HCT116 (cell line): ENCODE measurements at regions not wholly inside any gene's neighbourhood (a gene's known extent, or its start where the extent isn't known, plus 50 kb on each side); places are given as distances from the start of the nearest gene placed in this dataset.

Experiments used
- ATAC-seq: fragments of 200-7000 bp; cut with Tn5 transposase; 2 replicates; pipeline ENCODE4 v1.9.1; 2020; ENCODE audit warnings: mild to moderate bottlenecking, moderate library complexity
- BruUV-seq: library from RNA; stranded (reverse); fragments of 400-500 nt; replicated peaks from 2 replicates; lab custom pipeline; 2021; lab: Mats Ljungman, UMichigan
- CTCF ChIA-PET: fragments of 300-600 bp; sonication (Branson Sonifier 250); formaldehyde crosslinking; loops from one replicate; lab custom pipeline; 2021; ENCODE audit warnings: antibody characterized with exemption; lab: Charles Lee
- POLR2A ChIA-PET: fragments of 300-600, 350-600 bp; sonication (Branson Sonifier 250); formaldehyde crosslinking; loops from one replicate; lab custom pipeline; 2021; ENCODE audit warnings: antibody characterized with exemption; lab: Charles Lee
- RAD21 ChIA-PET, 2 experiments: fragments of 300-600 bp; sonication (Branson Sonifier 250); formaldehyde crosslinking; loops; one replicate each; lab custom pipeline; 2023; ENCODE audit warnings: low total read pairs in 2 of 2; ENCODE audit not compliant: uncharacterized antibody in 2 of 2, unreplicated experiment in 2 of 2, low non-redundant PET in 1 of 2; lab: Charles Lee
- DNase-seq: peaks from one replicate; pipeline ENCODE4 v3.0.0-alpha.2; 2010; ENCODE audit warnings: low read depth, low spot score
- H2AFZ ChIP-seq: fragments of 200-600 bp; shearing (Covaris generic), sonication (generic); 2 replicates; pipeline ENCODE4 v1.6.1; 2017; ENCODE audit warnings: low read depth, mixed run types, mixed read lengths, antibody characterized with exemption, low read length; ENCODE audit not compliant: poor library complexity, severe bottlenecking
- H3K27ac ChIP-seq: 2 replicates; pipeline ENCODE4 v1.5.1; 2012; ENCODE audit warnings: low read depth, low read length
- H3K27me3 ChIP-seq: fragments of 200-600 bp; sonication (generic); 2 replicates; pipeline ENCODE4 v1.6.1; 2016; ENCODE audit warnings: mixed run types, low read length, mixed read lengths; ENCODE audit not compliant: insufficient read depth
- H3K36me3 ChIP-seq, 2 experiments: fragments of 200-500 bp in 1 of 2; fragments of 200-600 bp in 1 of 2; sonication (Bioruptor generic) in 1 of 2; sonication (generic) in 1 of 2; 2 replicates each; pipeline versions ENCODE4 v1.5.1 to v1.6.1; 2014 to 2016; ENCODE audit warnings: low read length in 2 of 2, inconsistent platforms in 1 of 2, mixed read lengths in 1 of 2, mixed run types in 1 of 2; ENCODE audit not compliant: insufficient read depth in 2 of 2, control insufficient read depth in 1 of 2
- H3K4me1 ChIP-seq, 2 experiments: fragments of 200-600 bp in 1 of 2; sonication (generic) in 1 of 2; 2 replicates each; pipeline versions ENCODE4 v1.5.1 to v1.6.1; 2012 to 2017; ENCODE audit warnings: low read length in 2 of 2, inconsistent platforms in 1 of 2, mild to moderate bottlenecking in 1 of 2, mixed read lengths in 1 of 2, mixed run types in 1 of 2, moderate library complexity in 1 of 2; ENCODE audit not compliant: insufficient read depth in 2 of 2, control insufficient read depth in 1 of 2
- H3K4me2 ChIP-seq: fragments of 200-600 bp; sonication (generic); 2 replicates; pipeline ENCODE4 v1.6.1; 2017; ENCODE audit warnings: mixed run types, low read length, mixed read lengths
- H3K4me3 ChIP-seq, 2 experiments: fragments of 200-600 bp in 1 of 2; sonication (generic) in 1 of 2; replicated peaks in 1 of 2; 2 replicates each; pipeline ENCODE4 v1.5.1; 2011 to 2016; ENCODE audit warnings: low read length in 2 of 2, control low read depth in 1 of 2, low read depth in 1 of 2, mild to moderate bottlenecking in 1 of 2, mixed read lengths in 1 of 2, mixed run types in 1 of 2
- H3K79me2 ChIP-seq: fragments of 200-600 bp; sonication (generic); 2 replicates; pipeline ENCODE4 v1.6.1; 2017; ENCODE audit warnings: mild to moderate bottlenecking, mixed run types, low read length, moderate library complexity, mixed read lengths; ENCODE audit not compliant: insufficient read depth
- H3K9ac ChIP-seq: fragments of 200-600 bp; sonication (generic); 2 replicates; pipeline ENCODE4 v1.6.1; 2016; ENCODE audit warnings: low read length, mixed read lengths
- H3K9me2 ChIP-seq: fragments of 200-600 bp; sonication (generic), shearing (Covaris generic); 2 replicates; pipeline ENCODE4 v1.6.1; 2017; ENCODE audit warnings: mixed run types, mild to moderate bottlenecking, moderate library complexity; ENCODE audit not compliant: insufficient read depth
- H3K9me3 ChIP-seq, 2 experiments: fragments of 200-500 bp in 1 of 2; fragments of 200-600 bp in 1 of 2; sonication (Bioruptor generic) in 1 of 2; sonication (generic) in 1 of 2; 2 replicates each; pipeline ENCODE4 v1.6.1; 2014 to 2017; ENCODE audit warnings: low read length in 2 of 2, mixed read lengths in 2 of 2, inconsistent platforms in 1 of 2, low read depth in 1 of 2, mild to moderate bottlenecking in 1 of 2, mixed run types in 1 of 2, moderate library complexity in 1 of 2; ENCODE audit not compliant: control insufficient read depth in 1 of 2, insufficient read depth in 1 of 2
- H4K20me1 ChIP-seq: fragments of 200-600 bp; sonication (generic), shearing (Covaris generic); 2 replicates; pipeline ENCODE4 v1.6.1; 2017; ENCODE audit warnings: mixed run types, mild to moderate bottlenecking, moderate library complexity; ENCODE audit not compliant: insufficient read depth
- ATF3 ChIP-seq: IDR thresholded peaks from 2 replicates; pipeline ENCODE4 v1.6.1; 2012
- CBX3 ChIP-seq: IDR thresholded peaks from 2 replicates; pipeline ENCODE4 v1.6.1; 2012; ENCODE audit warnings: low read depth
- CEBPB ChIP-seq: IDR thresholded peaks from 2 replicates; pipeline ENCODE4 v1.6.1; 2012; ENCODE audit warnings: low read depth
- EGR1 ChIP-seq: IDR thresholded peaks from 2 replicates; pipeline ENCODE4 v1.6.1; 2012; ENCODE audit warnings: low read depth
- ELF1 ChIP-seq: IDR thresholded peaks from 2 replicates; pipeline ENCODE4 v1.6.1; 2012; ENCODE audit warnings: low read depth, borderline replicate concordance
- EZH2 ChIP-seq: fragments of 200-600 bp; sonication (generic); IDR thresholded peaks from 2 replicates; pipeline ENCODE4 v1.6.1; 2017; ENCODE audit warnings: antibody characterized with exemption, mixed run types
- FOSL1 ChIP-seq: IDR thresholded peaks from 2 replicates; pipeline ENCODE4 v1.6.1; 2012; ENCODE audit warnings: low read depth
- POLR2AphosphoS5 ChIP-seq: IDR thresholded peaks from 2 replicates; pipeline ENCODE4 v1.6.1; 2011; ENCODE audit warnings: mild to moderate bottlenecking, low read depth, low read length, moderate library complexity
- RAD21 ChIP-seq: IDR thresholded peaks from 2 replicates; pipeline ENCODE4 v1.6.1; 2012; ENCODE audit warnings: low read depth, mild to moderate bottlenecking
- REST ChIP-seq: IDR thresholded peaks from 2 replicates; pipeline ENCODE4 v1.6.1; 2012; ENCODE audit warnings: low read depth
- SIN3A ChIP-seq: IDR thresholded peaks from 2 replicates; pipeline ENCODE4 v1.6.1; 2012; ENCODE audit warnings: low read depth
- SRF ChIP-seq: IDR thresholded peaks from 2 replicates; pipeline ENCODE4 v1.6.1; 2012; ENCODE audit warnings: low read depth
- TCF7L2 ChIP-seq: IDR thresholded peaks from 2 replicates; pipeline ENCODE4 v1.7.0; 2011; ENCODE audit warnings: borderline replicate concordance, inconsistent platforms; ENCODE audit not compliant: insufficient read depth, insufficient read length; ENCODE audit errors: extremely low read depth
- ZBTB33 ChIP-seq: IDR thresholded peaks from 2 replicates; pipeline ENCODE4 v1.6.1; 2011; ENCODE audit warnings: mild to moderate bottlenecking, low read length, moderate library complexity; ENCODE audit not compliant: insufficient replicate concordance; ENCODE audit errors: extremely low read depth
- ZNF274 ChIP-seq: fragments of 200-500 bp; sonication (Bioruptor generic); IDR thresholded peaks from 2 replicates; pipeline ENCODE4 v1.6.1; 2014; ENCODE audit warnings: mild to moderate bottlenecking, low read depth, low read length, inconsistent platforms
- intact Hi-C: fragments of 100-400 bp; cut with micrococcal nuclease; formaldehyde crosslinking; loops from 2 replicates; pipeline ENCODE4 v1.10.0; 2022

- TF ChIP-seq ELF1 (no peak), ZNF274 (no peak), FOSL1 (no peak), EZH2 (no peak), ATF3 (no peak), POLR2AphosphoS5 (no peak), RAD21 (no peak), TCF7L2 (no peak), EGR1 (no peak), CEBPB (no peak), ZBTB33 (no peak)
These were observed 580.4 kb downstream of the UQCRFS1 start (continued) for GRCh38 chr19:28632371-28633080.

- intact Hi-C loops = no loop called here
- ChIA-PET POLR2A (no interaction called here), CTCF (no interaction called here)
These were observed 581.0 kb downstream of the UQCRFS1 start for GRCh38 chr19:28631961-28632360.

More at GRCh38 chr19:28631961-28632360, 581.0 kb downstream of the UQCRFS1 start:
- Histone ChIP-seq H3K9ac (no peak overlapping the region), H3K79me2 (no peaks in the 10 kb centered on the region), H3K9me2 (no peaks in the 10 kb centered on the region), H4K20me1 (no peaks in the 10 kb centered on the region), H3K27ac (no peak overlapping the region)
- BruUV-seq = no TSS peak
- ATAC-seq (no peak), DNase-seq (no peak)
- TF ChIP-seq EGR1 = no peak
- TF ChIP-seq SIN3A = no peak
- no peak for TF ChIP-seq REST
- TF ChIP-seq CBX3 = no peak
- TF ChIP-seq SRF = no peak
- TF ChIP-seq RAD21 = no peak
- TF ChIP-seq CEBPB = no peak
- no peak for TF ChIP-seq TCF7L2
- TF ChIP-seq, all 23 proteins: peak for 0
- Histone ChIP-seq H3K4me1 (no peaks in the 10 kb centered on the region), H3K4me3 (no peak overlapping the region), H2AFZ (no peak overlapping the region), H3K9me3 (peaks cover 12 to 26% of the 10 kb centered on the region in 2 experiments; a peak in 2 of 4 replicates), H3K4me2 (no peak overlapping the region), H3K27me3 (no peaks in the 10 kb centered on the region), H3K36me3 (no peaks in the 10 kb centered on the region)
- RAD21 ChIA-PET = no interaction called here
